GM18867 (cell line): ENCODE measurements at regions not wholly inside any gene's neighbourhood (a gene's known extent, or its start where the extent isn't known, plus 50 kb on each side); places are given as distances from the start of the nearest gene placed in this dataset.

ENCODE experiments used
- ATAC-seq: cut with Tn5 transposase; IDR thresholded peaks from one replicate; pipeline ENCODE4 v1.9.1; 2021; ENCODE audit warnings: mild to moderate bottlenecking, moderate library complexity; ENCODE audit not compliant: unreplicated experiment

DNA sequence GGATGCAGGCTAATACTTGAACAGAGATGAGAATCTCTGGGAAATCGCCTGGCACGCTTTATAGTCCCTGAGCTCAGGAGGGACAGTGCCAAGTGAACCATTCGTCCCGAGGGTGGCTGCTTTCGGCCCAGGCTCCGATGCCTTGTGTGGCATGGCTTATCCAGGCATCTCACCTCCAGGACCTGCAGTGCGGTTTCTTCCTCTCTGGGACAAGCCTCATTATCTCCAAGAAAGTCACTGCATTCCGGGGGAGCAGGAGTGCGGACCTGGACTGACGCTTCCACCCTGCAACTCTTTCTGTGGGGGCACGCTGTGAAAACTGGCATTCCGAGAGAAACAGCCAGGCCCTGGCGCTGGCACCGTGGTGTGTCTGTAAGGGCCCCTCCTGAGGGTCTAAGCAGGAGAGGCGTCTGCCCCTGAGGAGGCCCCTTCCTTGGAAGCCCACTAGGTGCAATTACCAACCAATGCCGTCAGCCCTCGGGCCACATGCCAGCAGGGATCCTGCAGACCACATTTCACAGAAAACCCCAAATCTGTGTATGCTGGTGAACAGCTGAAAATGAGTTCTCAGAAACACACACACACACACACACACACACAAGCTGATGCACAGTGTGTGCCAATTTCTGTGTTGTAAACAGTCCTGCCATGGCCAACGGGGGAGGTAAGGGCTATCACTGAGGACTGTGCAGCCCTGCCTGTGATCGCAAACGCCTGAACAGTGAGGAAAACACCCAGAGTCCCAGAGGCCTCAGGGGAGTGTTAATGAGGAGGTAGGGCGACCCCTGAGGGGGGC is 351.9 kb upstream of the SALL3 start:
- no peak for ATAC-seq

DNA sequence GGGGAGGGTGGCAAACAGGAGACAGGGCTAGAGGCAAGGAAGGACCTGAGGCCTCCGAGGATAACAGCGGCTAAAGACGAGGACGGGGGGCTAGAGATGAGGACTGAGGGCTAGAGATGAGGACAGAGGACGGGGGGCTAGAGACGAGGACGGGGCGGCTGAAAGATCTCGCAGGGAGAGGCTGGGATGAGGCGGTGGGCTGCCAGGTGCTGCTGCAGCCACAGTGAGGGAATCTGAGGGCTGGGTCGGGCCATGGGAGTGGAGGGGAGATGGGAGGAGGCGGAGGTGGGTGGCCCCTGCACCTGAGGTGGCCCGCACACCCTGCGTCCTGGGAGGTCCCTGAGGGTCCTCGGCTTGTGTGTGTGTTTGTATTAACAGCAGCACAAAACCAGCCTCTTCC is 350.2 kb upstream of the SALL3 start:
- no peak for ATAC-seq

DNA sequence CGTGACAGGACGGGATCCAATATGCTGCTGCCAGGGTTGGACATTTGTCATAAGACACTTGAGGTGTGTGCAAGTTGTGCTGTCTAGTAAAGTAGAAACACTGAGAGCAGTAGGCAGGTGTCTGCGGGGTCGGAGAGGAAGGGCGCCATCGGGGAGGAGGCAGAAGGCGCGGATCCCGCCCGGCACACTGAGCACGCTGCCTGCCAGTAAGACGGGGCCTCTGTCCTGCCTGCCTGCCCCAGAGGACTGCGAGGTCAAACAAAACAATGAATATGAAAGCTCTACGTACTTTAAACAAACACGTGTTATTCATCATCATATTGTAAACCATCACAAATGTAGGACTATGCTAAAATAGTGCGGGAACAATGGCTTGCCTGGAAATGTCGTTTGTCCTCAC is 349.3 kb upstream of the SALL3 start:
- ATAC-seq: no peak

DNA sequence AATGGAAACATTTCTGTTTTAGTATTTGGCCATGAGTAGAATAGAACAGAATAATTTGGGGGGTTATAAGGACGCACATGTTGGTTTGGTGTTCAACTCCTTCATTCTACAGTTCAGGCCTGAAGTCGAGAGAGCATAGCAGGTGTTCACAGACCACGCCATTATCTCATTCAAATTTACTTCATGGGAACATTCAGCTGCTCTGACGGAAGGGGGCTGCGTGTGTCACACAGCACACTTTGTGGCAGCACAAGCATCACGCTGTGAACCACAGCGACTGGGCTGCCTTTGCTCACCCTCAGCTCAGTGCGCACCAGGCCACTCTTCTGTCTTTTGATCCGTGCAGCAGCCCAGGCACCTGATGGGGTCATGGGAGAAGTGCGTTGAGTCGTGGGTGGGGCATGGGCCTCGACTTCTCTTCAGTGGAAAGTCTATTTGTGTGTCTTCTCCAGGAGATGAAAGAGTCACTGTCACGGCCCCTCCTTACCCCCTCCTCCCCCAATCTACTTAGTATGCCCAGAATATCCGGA is 348.6 kb upstream of the SALL3 start:
- no peak for ATAC-seq

DNA sequence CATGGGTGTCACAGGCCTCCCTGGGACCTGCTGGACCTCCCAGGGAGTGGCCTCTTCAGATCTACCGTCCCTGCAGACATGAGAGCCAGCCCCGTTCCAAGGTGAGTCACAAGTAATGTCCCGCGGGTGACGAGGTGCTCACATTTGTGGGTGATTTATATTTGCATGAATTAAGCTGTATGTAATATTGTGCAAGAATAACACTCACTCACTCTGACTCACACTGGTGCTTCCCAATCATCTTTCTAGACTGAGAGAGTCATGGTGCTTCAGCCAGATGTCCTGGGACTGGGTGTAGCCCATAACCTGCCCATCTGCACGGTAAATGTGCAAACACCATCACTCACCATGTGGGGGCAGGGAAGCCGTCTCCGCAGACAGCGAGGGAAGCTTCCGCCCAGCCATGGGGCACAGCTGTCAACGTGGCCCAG is 347.5 kb upstream of the SALL3 start:
- no peak for ATAC-seq

DNA sequence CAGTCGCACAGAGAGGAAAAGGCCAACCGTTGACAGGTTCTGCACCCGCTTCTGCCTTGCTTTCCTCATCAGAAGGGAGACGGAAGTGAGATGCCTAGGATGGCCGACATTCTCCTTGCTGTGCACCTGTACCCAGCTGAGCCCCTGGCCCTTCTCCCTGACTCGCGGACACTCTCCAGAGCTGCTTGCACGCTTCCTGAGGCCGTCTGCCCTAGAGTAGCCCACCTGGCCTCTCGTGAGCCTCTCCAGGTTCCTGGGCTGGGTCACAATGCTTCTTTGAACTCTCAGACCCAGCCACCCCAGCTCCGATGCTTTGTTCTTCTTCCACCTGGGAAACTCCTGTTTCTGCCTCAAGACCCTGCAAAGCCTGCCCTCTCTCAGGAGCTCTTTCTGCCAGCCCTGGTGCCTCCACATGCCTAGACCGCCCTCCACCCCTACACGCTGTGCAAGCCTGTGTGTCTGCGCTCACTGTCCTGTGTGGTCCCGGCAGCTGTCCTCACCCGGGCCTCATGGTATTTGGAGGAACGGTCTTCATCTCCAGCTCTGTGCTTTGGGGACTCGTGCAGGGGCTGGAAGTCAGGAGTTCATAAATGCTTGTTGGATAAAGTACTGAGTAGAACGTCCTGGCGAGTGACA is 345.4 kb upstream of the SALL3 start:
- no peak for ATAC-seq

DNA sequence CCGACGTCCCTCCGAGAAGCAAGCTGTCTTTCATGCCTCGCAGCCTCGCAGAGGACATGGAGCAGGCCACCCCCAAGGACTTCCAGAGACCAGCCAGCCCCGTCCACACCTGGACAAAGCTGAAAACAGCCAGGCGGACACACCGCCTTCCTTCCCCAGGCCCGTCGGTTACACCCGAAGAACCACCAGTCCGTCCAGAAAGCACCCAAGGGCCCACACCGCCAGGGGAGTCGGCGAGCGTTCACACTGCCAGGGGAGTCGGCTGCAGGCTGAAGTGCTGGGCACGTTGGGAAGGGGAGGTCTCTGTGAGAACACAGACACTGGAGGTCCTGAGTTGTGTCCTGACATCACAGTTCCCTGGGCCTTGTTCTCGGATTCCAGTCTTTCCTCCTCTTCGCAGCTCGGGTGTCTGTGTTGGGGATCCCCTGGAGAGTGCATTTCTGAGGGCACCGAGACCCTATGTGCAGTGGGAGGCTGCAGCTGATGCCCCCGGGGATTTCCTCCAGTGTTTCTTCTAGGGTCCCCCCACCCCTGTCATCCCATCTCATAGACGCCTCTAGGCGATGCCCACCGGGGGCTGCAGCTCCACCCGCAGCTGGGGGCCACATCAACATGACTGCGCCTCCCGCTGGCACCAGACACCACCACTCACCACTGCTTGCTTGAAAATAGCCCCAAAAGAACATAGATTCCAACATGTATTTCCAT is 344.4 kb upstream of the SALL3 start:
- ATAC-seq: no peak

DNA sequence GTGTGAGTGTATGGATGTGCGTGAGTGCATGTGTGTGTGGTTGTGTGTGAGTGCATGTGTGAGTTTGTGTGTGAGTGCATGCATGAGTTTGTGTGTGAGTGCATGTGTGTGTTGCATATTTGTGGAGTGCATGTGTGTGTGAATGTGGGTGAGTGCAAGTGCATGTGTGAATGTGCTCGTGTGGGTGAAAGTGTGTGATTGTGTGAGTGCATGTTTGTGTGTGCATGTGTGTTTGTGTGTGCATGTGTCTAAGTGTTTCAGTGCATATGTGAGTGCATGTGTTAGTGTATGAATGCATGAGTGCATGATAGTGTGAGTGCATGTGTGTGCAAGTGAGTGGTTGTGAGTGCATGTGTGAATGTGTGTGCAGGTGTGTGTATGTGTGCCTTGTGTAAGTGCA is 343.4 kb upstream of the SALL3 start:
- ATAC-seq: no peak

DNA sequence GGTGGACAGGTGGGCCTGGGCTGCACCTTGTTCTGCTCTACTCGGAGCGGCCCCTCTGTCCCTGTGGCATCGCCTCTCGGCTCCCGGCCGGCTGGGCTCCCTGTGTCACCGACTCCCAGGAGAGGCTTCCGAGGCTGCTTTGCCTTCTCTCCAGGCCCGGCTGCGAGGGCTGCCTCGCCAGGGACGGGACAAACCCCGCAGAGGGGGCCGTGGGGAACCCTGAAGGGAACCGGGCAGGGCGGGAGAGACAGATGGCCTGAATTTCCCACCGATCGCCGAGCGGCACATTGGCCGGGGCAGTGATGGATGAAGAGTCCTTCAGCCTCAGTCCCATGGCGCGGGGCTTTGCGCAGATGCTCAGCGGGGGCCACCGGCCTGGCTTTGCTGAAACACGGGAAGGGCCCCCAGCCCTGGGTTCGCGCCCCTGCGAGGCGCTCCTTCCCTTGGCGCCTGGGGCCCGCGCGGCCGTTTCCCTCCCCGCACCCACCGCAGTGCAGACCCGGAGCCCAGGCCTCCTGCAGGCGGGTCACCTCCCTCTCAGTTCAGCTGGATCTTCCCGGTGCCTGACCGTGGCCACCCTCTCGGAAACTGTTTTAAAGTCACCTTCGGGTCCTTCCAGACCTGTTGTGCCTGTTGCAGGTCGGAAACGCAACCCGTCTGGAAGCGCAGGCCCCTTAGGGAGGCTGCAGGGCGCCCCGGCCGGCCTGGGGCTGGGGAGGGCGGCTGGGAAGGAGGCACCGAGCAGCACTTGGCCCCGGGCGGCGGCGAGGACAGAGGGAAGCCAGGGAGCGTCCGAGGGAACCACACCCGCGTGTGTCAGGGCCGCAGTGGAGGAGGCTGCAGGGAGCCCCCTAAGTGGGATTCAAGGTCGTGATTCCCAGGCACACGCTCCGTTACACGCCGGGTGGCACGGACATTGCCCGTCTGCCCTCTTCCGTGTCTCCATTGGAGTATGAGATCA is 341.9 kb upstream of the SALL3 start:
- no peak for ATAC-seq

DNA sequence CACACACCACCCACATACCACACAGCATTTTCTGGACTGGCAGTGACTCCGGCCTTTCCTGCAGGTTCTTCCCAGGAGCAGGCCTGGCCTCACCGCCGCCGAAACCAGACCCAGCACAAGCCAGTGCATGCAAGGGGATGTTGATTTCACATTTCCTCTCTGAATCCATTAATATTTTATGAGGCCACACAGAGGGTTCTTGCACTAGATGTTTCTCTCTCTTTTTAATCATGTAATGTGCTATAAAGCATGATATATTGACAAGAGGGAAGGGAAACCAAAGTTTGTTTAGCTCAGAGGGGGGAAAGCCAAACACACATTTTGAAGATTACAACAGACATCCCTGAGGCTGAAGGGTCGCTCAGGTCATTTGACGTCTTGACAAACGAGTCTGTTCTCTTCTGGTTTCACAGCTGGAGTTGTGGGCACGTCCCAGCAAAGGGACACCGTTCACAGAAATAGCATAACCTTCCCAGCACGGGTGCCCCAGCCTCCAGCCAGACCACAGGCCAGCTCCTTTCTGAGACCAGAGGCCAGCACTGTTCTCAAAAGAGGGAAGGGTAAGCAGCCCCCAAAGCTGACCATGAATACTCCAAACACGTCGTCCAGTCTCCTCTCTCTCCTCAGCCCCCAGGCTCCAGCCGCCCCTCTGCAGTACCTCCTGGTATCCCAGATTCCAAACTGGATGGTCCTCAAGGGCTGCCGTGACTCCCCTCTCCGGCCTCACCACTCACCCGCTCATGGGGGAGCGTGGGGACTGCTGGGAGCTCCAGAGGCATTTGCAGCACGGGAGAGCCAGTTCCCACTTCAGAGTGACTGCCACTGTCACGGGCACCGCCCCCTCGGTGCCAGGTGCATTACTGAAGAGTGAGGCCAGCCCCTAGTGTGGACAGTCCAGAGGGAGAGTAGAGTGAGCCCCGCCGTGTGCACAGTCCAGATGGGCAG is 340.3 kb upstream of the SALL3 start:
- ATAC-seq: no peak

DNA sequence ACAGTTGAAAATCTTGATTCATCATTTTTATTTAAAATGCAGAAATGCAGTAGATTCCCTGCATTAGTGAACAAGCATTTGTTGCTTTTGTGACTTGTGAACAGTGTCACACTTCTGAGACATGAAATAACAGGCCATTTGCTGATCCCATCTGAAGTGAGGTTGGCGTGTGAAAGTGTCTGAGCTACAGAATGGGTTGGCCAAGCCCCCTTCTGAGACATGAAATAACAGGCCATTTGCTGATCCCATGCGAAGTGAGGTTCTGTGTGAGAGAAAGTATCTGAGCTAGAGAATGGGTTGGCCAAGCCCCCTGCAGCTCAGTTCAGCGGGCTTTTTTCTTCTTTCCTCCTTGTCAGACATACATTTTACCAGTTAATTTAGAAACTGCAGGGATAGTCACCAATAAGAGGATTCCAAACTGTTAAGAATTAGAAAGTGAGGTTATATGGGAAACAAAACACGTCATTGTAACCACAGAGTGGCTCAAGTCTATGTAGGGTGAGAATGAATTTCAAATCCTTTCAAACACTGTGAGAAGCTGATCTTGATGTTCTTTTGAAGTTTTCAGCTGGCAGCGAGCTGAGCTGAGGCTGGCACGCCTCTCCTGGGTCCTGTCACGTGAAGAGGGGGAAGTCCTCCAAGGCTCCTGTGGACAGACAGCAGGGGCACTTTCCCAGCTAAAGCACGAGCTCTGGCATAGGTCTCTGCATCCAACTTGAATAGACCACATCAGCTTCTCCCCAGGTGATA is 339.2 kb upstream of the SALL3 start:
- ATAC-seq: no peak

DNA sequence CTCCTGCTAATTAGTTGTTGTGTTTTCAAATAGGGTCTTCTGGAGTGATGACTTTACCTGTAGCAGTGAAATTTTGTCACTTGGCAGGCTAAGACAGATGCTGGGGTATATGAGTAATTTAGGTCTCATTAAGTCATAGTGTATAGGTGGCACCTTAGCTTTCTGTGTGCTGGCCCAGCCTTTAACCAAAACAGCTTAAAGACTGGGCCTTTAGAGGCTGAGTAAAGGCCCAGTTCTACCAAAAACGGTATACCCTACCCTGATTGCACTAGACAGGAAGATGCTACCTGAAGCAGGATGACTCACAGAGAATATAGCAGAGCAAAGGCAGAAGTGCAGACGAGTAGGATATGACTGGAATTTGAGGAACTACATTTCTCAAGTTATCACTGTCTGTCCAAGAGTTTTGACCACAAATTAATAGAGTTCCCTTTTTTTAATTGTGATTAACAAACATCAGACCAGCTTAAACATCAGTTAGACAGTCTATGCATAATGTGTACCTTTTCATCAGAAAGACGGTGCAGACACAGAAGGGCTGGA is 337.9 kb upstream of the SALL3 start:
- ATAC-seq: no peak

DNA sequence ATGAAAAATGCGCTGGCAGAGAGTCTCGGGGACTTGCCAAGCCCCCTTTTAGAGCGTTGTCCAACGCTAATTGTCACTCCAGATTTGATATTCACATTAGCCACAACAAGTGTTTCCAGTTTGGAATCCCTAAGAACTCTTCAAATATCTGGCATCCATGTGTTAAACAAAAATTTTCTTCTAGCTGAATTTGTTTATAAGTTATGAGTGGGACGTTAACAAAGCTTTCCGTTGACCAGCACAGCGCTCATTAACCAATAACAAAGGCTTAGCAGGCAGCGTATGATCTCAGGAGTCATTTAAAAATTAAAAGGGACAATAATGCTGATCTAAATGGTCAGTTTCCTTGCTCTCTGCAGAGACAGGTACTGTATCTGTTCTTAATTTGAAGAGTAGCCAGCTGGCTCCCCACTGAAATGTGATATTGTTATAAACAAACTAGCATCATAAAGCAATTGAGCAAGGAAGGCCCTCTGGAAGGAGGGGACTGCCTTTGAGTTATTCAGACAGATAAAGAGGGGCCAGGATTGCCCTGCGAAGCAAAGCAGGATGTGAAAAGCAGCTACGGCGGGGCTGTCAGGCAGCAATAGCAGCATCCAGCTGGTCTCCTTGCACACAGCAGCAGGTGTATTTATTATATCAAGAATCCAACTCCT is 337.2 kb upstream of the SALL3 start:
- ATAC-seq: no peak

DNA sequence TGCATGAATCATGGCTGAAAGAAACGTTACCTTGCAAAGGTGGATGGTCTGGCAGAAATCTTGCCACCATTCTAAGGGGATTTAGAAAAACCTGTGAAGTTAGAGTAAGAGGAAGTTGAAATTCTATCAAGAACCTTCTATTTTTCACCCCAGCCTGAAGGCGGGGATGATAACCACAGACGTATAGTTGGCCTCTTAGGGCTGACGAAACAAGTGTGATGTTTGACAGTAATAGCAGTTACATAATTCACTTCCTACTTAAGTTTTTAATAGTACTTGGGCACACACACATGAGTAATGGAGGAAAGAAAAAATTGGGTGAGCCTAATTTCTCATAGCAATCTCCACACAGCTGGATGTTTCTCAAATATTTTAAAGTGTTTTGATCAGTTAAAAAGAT is 336.6 kb upstream of the SALL3 start:
- ATAC-seq: no peak

DNA sequence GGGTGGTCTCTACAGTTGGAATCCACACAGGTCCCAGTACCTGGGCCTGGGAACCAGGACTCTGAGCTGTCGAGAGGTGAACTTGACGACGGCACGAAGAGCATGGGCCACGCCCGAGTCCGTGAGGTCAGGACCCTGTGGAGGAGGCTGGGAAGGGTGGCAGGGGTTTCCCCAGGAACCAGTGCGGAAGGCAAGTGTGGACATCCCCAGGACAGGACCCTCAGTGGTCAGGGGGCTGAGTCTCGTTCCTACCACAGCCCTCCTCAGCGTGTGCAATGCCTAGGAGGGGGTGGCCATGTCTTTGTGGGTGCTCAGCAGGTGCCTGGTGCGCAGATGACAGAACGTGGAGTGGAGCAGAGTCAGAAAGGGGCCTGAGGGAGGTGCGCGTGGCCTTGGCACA is 335.6 kb upstream of the SALL3 start:
- no peak for ATAC-seq

DNA sequence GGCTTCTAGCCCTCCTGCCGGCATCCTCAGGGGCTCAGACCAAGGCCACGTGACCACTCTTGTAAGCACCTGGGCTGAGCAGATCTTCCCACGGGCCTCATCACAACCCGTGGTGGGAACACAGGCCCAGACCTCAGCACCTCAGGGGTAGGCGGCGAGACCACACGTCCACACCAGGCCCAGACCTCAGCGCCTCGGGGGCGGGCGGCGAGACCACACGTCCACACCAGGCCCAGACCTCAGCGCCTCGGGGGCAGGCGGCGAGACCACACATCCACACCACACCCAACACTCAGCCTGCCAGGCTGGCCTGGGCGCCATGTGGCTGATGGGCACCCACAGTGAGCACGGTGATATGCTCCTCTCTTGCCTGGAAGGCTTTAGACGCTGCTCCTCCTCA is 334.4 kb upstream of the SALL3 start:
- ATAC-seq: no peak

DNA sequence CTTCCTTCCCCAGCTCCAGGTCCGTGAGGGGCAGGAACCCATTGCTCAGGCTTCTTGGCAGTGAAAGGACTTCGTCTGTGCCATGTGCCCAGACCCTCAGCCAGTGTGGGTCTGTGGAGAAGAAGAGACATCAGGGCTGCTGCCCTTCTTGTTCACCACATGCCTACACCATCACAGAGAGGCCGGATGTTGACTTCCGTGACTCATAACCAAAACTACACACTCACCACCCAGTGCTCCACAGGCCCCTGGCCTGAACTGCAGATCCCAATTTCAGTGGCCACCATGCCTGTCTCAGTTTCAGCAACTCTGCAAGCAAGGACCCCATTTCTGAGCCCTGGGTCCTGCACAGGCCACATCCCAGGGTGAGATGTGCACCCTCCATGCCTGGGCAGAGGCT is 332.6 kb upstream of the SALL3 start:
- no peak for ATAC-seq

DNA sequence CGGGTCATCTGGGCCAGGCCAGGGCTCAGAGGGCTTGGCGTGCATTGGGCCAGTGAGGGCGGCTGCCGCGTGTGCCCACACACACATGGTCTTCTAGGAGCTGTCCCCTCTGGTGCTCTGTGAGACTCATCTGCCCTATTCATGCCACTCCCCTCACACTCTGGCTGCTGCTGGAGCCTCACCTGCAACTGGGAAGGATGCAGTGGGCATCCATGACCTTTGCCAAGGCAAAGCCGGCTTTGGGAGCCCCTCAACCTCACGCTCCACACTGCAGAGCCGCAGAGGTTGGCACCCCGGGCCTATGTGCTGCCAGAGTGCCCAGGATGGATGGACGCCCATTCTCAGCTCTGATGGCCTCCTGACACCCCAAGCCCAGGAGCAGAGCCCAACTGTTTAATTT is 330.2 kb upstream of the SALL3 start:
- ATAC-seq: no peak
